SK-N-SH (cell line): ENCODE measurements at regions not wholly inside any gene's neighbourhood (a gene's known extent, or its start where the extent isn't known, plus 50 kb on each side); places are given as distances from the start of the nearest gene placed in this dataset.

Experiments
- CTCF ChIA-PET: fragments of 300-600, 350-600 bp; formaldehyde crosslinking; extraction: SDS; loops from one replicate; lab custom pipeline; 2021; lab: Yijun Ruan, JAX
- POLR2A ChIA-PET: fragments of 350-600 bp; sonication (Branson Sonifier 250); formaldehyde crosslinking; extraction: SDS; loops from one replicate; lab custom pipeline; 2020; ENCODE audit warnings: antibody characterized with exemption, inconsistent platforms; lab: Yijun Ruan, JAX
- DNase-seq: peaks from one replicate; pipeline ENCODE4 v3.0.0; 2012
- H2AFZ ChIP-seq: fragments of 200-600 bp; sonication (generic); 2 replicates; pipeline ENCODE4 v1.8.1; 2016; ENCODE audit warnings: antibody characterized with exemption, mild to moderate bottlenecking, low read depth
- H3F3A ChIP-seq: fragments of 200-600 bp; sonication (generic); replicated peaks from 2 replicates; pipeline ENCODE3; 2016; ENCODE audit warnings: antibody characterized with exemption, mild to moderate bottlenecking; ENCODE audit not compliant: insufficient read depth
- H3K27ac ChIP-seq, 2 experiments: fragments of 200-500 bp in 1 of 2; fragments of 200-600 bp in 1 of 2; sonication (Bioruptor generic) in 1 of 2; sonication (generic), shearing (Covaris generic) in 1 of 2; 2 replicates each; pipeline versions ENCODE4 v1.5.1 to v1.6.1; 2014 to 2016; ENCODE audit warnings: low read depth in 2 of 2, inconsistent platforms in 1 of 2, low read length in 1 of 2, mild to moderate bottlenecking in 1 of 2, mixed read lengths in 1 of 2
- H3K27me3 ChIP-seq: fragments of 200-600 bp; sonication (generic), shearing (Covaris generic); 2 replicates; pipeline ENCODE4 v1.6.1; 2016; ENCODE audit warnings: mixed run types; ENCODE audit not compliant: insufficient read depth
- H3K36me3 ChIP-seq, 2 experiments: fragments of 200-500 bp in 1 of 2; fragments of 200-600 bp in 1 of 2; sonication (Bioruptor generic) in 1 of 2; sonication (generic) in 1 of 2; replicated peaks in 1 of 2; 2 replicates each; pipeline versions ENCODE3 to v1.5.1; 2014 to 2016; ENCODE audit warnings: low read length in 1 of 2, mild to moderate bottlenecking in 1 of 2; ENCODE audit not compliant: insufficient read depth in 2 of 2, control insufficient read depth in 1 of 2
- H3K4me1 ChIP-seq, 2 experiments: fragments of 200-500 bp in 1 of 2; fragments of 200-600 bp in 1 of 2; sonication (Bioruptor generic) in 1 of 2; sonication (generic), shearing (Covaris generic) in 1 of 2; 2 replicates each; pipeline versions ENCODE4 v1.5.1 to v1.6.1; 2014 to 2016; ENCODE audit warnings: low read depth in 1 of 2, low read length in 1 of 2, mixed run types in 1 of 2; ENCODE audit not compliant: insufficient read depth in 2 of 2, control insufficient read depth in 1 of 2
- H3K4me2 ChIP-seq: fragments of 200-600 bp; sonication (generic), shearing (Covaris generic); 2 replicates; pipeline ENCODE4 v1.6.1; 2017; ENCODE audit warnings: mixed run types
- H3K4me3 ChIP-seq, 2 experiments: fragments of 200-500 bp in 1 of 2; fragments of 200-600 bp in 1 of 2; sonication (Bioruptor generic) in 1 of 2; sonication (generic), shearing (Covaris generic) in 1 of 2; 2 replicates each; pipeline versions ENCODE4 v1.5.1 to v1.8.1; 2014 to 2016; ENCODE audit warnings: low read depth in 2 of 2, inconsistent platforms in 1 of 2, low read length in 1 of 2, mild to moderate bottlenecking in 1 of 2, mixed read lengths in 1 of 2, moderate library complexity in 1 of 2
- H3K79me2 ChIP-seq: fragments of 200-600 bp; sonication (generic); 2 replicates; pipeline ENCODE4 v1.8.1; 2017; ENCODE audit warnings: mild to moderate bottlenecking; ENCODE audit not compliant: insufficient read depth
- H3K9ac ChIP-seq: fragments of 200-600 bp; sonication (generic); 2 replicates; pipeline ENCODE4 v1.6.1; 2017; ENCODE audit warnings: mixed run types
- H3K9me2 ChIP-seq: fragments of 200-600 bp; sonication (generic); 2 replicates; pipeline ENCODE4 v1.6.1; 2017; ENCODE audit warnings: mixed run types
- H3K9me3 ChIP-seq: fragments of 200-600 bp; sonication (generic); 2 replicates; pipeline ENCODE4 v1.6.1; 2017; ENCODE audit warnings: mixed run types, mild to moderate bottlenecking, moderate library complexity
- H4K20me1 ChIP-seq: fragments of 200-600 bp; sonication (generic); 2 replicates; pipeline ENCODE4 v1.6.1; 2017; ENCODE audit warnings: mild to moderate bottlenecking, mixed run types; ENCODE audit not compliant: insufficient read depth
- CHD2 ChIP-seq: fragments of 150-350 bp; IDR thresholded peaks from 2 replicates; pipeline ENCODE4 v1.6.1; 2018; ENCODE audit warnings: low read length; ENCODE audit not compliant: partially characterized antibody
- EP300 ChIP-seq, 2 experiments: IDR thresholded peaks; 2 replicates each; pipeline versions ENCODE4 v1.4.0 to v1.6.1; 2012; ENCODE audit warnings: borderline replicate concordance in 1 of 2, low read depth in 1 of 2, low read length in 1 of 2
- EZH2phosphoT487 ChIP-seq: fragments of 200-600 bp; sonication (generic); IDR thresholded peaks from 2 replicates; pipeline ENCODE4 v1.6.1; 2017; ENCODE audit warnings: low read depth, mixed run types, mild to moderate bottlenecking, antibody characterized with exemption, moderate library complexity, borderline replicate concordance
- FOXJ3 ChIP-seq: sonication (generic); formaldehyde crosslinking; IDR thresholded peaks from 2 replicates; pipeline ENCODE4 v1.5.1; 2020; ENCODE audit warnings: mild to moderate bottlenecking, missing genetic modification reagents
- GATA2 ChIP-seq: sonication (generic); formaldehyde crosslinking; IDR thresholded peaks from 2 replicates; pipeline ENCODE4 v1.5.0; 2020; ENCODE audit warnings: mild to moderate bottlenecking, missing genetic modification reagents
- MXI1 ChIP-seq: IDR thresholded peaks from 2 replicates; pipeline ENCODE4 v1.6.1; 2012; ENCODE audit warnings: mild to moderate bottlenecking, low read depth, low read length, improper control_type of control experiment
- NFIC ChIP-seq: IDR thresholded peaks from 2 replicates; pipeline ENCODE4 v1.4.0; 2012; ENCODE audit warnings: borderline replicate concordance
- RAD21 ChIP-seq: IDR thresholded peaks from 2 replicates; pipeline ENCODE4 v1.6.1; 2012; ENCODE audit warnings: mild to moderate bottlenecking, low read length
- SMC3 ChIP-seq: IDR thresholded peaks from 2 replicates; pipeline ENCODE4 v1.6.1; 2012; ENCODE audit warnings: low read depth, low read length, improper control_type of control experiment
- TEAD4 ChIP-seq: IDR thresholded peaks from 2 replicates; pipeline ENCODE4 v1.4.0; 2012; ENCODE audit warnings: mild to moderate bottlenecking, borderline replicate concordance; ENCODE audit not compliant: insufficient read depth
- YY1 ChIP-seq: IDR thresholded peaks from 2 replicates; pipeline ENCODE4 v1.4.0; 2012; ENCODE audit warnings: low read depth, mild to moderate bottlenecking
- WGBS: methylation state at CpG from one replicate; pipeline ENCODE4 v1.1.6; 2017; ENCODE audit warnings: low lambda C conversion rate; 5-methylcytosine and 5-hydroxymethylcytosine counted together
- TF ChIP-seq, protein P1 (sequence below): IDR thresholded peaks from 2 replicates; pipeline ENCODE4 v1.6.1; 2012; ENCODE audit warnings: mild to moderate bottlenecking, low read depth, low read length, moderate library complexity
- TF ChIP-seq, protein P2 (sequence below): IDR thresholded peaks from 2 replicates; pipeline ENCODE4; 2012
- TF ChIP-seq, protein P3 (sequence below): IDR thresholded peaks from 2 replicates; pipeline ENCODE4 v1.4.0; 2012; ENCODE audit warnings: low read depth
- TF ChIP-seq, protein P4 (sequence below): fragments of 150-350 bp; IDR thresholded peaks from 2 replicates; pipeline ENCODE4 v1.6.1; 2016; ENCODE audit warnings: mild to moderate bottlenecking, low read depth, low read length

DNA sequence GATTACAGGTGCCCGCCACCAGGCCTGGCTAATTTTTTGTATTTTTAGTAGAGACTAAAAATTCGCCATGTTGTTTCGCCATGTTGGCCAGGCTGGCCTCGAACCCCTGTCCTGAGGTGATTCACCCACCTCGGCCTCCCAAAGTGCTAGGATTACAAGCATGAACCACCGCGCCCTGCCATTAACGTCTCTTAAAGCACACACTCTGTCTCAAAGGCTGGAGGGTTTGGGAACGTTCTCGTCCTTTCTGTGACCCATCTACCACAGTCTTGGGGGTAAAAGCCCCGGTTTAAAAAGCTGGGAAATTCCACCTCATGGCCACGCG is 57.8 kb upstream of the ARID1B start:
- no peaks in the 10 kb centered on the region for H3F3A ChIP-seq
- H3K79me2 ChIP-seq: no peaks in the 10 kb centered on the region
- no peaks in the 10 kb centered on the region for H3K4me1 ChIP-seq
- H3K27ac ChIP-seq: no peak overlapping the region
- no peak overlapping the region for H3K4me2 ChIP-seq
- CTCF ChIA-PET: no interaction called here
- H3K4me3 ChIP-seq: no peak overlapping the region
- no peaks in the 10 kb centered on the region for H3K36me3 ChIP-seq
- H3K9ac ChIP-seq: no peak overlapping the region
- no peaks in the 10 kb centered on the region for H3K27me3 ChIP-seq
- POLR2A ChIA-PET: no interaction called here
- TF ChIP-seq NFIC: no peak
- no peak for TF ChIP-seq SMC3
- TF ChIP-seq, protein P1, sequence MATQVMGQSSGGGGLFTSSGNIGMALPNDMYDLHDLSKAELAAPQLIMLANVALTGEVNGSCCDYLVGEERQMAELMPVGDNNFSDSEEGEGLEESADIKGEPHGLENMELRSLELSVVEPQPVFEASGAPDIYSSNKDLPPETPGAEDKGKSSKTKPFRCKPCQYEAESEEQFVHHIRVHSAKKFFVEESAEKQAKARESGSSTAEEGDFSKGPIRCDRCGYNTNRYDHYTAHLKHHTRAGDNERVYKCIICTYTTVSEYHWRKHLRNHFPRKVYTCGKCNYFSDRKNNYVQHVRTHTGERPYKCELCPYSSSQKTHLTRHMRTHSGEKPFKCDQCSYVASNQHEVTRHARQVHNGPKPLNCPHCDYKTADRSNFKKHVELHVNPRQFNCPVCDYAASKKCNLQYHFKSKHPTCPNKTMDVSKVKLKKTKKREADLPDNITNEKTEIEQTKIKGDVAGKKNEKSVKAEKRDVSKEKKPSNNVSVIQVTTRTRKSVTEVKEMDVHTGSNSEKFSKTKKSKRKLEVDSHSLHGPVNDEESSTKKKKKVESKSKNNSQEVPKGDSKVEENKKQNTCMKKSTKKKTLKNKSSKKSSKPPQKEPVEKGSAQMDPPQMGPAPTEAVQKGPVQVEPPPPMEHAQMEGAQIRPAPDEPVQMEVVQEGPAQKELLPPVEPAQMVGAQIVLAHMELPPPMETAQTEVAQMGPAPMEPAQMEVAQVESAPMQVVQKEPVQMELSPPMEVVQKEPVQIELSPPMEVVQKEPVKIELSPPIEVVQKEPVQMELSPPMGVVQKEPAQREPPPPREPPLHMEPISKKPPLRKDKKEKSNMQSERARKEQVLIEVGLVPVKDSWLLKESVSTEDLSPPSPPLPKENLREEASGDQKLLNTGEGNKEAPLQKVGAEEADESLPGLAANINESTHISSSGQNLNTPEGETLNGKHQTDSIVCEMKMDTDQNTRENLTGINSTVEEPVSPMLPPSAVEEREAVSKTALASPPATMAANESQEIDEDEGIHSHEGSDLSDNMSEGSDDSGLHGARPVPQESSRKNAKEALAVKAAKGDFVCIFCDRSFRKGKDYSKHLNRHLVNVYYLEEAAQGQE: no peak
- TF ChIP-seq FOXJ3: no peak
- no peak for TF ChIP-seq GATA2 (CRISPR knock-in tag)
- TF ChIP-seq, protein P2, sequence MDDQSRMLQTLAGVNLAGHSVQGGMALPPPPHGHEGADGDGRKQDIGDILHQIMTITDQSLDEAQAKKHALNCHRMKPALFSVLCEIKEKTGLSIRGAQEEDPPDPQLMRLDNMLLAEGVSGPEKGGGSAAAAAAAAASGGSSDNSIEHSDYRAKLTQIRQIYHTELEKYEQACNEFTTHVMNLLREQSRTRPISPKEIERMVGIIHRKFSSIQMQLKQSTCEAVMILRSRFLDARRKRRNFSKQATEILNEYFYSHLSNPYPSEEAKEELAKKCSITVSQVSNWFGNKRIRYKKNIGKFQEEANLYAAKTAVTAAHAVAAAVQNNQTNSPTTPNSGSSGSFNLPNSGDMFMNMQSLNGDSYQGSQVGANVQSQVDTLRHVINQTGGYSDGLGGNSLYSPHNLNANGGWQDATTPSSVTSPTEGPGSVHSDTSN: no peak
- TF ChIP-seq CHD2: no peak
- no peak for TF ChIP-seq RAD21
- no peak for TF ChIP-seq YY1
- no peak for TF ChIP-seq EZH2phosphoT487
- no peak for TF ChIP-seq MXI1
- TF ChIP-seq, protein P3, sequence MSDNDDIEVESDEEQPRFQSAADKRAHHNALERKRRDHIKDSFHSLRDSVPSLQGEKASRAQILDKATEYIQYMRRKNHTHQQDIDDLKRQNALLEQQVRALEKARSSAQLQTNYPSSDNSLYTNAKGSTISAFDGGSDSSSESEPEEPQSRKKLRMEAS: no peak
- TF ChIP-seq EP300 (IDR thresholded peaks at IDR 0.05; ENCODE audit: borderline replicate concordance in 1 of 2, low read depth in 1 of 2, low read length in 1 of 2): no peak
- TF ChIP-seq TEAD4: no peak
- TF ChIP-seq, protein P4, sequence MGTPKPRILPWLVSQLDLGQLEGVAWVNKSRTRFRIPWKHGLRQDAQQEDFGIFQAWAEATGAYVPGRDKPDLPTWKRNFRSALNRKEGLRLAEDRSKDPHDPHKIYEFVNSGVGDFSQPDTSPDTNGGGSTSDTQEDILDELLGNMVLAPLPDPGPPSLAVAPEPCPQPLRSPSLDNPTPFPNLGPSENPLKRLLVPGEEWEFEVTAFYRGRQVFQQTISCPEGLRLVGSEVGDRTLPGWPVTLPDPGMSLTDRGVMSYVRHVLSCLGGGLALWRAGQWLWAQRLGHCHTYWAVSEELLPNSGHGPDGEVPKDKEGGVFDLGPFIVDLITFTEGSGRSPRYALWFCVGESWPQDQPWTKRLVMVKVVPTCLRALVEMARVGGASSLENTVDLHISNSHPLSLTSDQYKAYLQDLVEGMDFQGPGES: no peak
- H4K20me1 ChIP-seq: no peaks in the 10 kb centered on the region
- no peak overlapping the region for H2AFZ ChIP-seq
- DNase-seq: no peak
- H3K9me2 ChIP-seq: no peaks in the 10 kb centered on the region
- H3K9me3 ChIP-seq: no peaks in the 10 kb centered on the region
- 88% methylated on average over 13 of the region's 13 CpGs for WGBS
